ENCODE measurements at regions not wholly inside any gene's neighbourhood (a gene's known extent, or its start where the extent isn't known, plus 50 kb on each side); places are given as distances from the start of the nearest gene placed in this dataset.

GRCh38 chr2:5937321-5937720 lies 245.1 kb downstream of the SOX11 start:
- no peak for TF ChIP-seq FOXK1 (CRISPR knock-in tag; IDR thresholded peaks at IDR 0.05)
- no peak for TF ChIP-seq MAX (CRISPR knock-in tag; IDR thresholded peaks at IDR 0.05)
- no peak for TF ChIP-seq KAT7 (CRISPR knock-in tag; IDR thresholded peaks at IDR 0.05; ENCODE audit: borderline replicate concordance)
- no peak for TF ChIP-seq CTCF (IDR thresholded peaks at IDR 0.05)

All from WTC11 (cell line).